GM21717 (cell line): ENCODE measurements at regions not wholly inside any gene's neighbourhood (a gene's known extent, or its start where the extent isn't known, plus 50 kb on each side); places are given as distances from the start of the nearest gene placed in this dataset.
"Not testable (repeated sequence)": the region's sequence is repeated elsewhere in the genome, so short reads cannot be mapped to it uniquely, and the experiment has no call there.

Experiments used
- ATAC-seq: cut with Tn5 transposase; IDR thresholded peaks from one replicate; pipeline ENCODE4 v1.9.1; 2021; ENCODE audit warnings: mild to moderate bottlenecking, moderate library complexity; ENCODE audit not compliant: unreplicated experiment

DNA sequence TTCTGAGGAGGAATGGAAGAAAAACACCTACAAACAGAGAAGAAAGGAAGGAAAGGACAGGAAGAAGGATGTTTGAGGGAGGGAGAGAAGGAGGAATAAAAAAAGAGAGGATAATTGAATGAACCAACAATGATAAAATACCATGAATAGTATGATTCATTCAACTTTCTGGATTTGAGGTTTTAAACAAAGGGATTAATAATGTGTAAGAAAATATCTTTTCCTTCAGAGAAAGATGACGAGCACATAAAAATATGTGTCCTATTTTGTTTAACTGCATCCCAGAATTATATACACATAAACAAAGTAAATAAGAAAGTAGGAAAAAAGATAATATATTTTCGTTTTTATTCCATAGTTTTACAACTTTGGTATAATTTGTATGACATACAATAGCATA, 1380.4 kb downstream of the STIM2 start:
- no peak for ATAC-seq

DNA sequence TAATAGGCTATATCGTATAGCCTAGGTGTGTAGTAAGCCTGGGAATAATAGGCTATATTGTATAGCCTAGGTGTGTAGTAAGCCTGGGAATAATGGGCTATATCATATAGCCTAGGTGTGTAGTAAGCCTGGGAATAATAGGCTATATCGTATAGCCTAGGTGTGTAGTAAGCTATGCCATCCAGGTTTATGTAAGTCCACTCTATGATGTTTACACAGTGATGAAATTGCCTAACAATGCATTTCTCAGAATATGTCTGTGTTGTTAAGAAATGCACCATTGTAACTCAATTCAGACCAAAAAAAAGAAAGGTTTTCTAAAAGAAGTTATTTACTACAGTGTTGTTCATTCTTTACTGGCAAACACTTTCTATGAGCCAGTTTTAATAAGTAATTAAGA, 1387.2 kb downstream of the STIM2 start:
- no peak for ATAC-seq

DNA sequence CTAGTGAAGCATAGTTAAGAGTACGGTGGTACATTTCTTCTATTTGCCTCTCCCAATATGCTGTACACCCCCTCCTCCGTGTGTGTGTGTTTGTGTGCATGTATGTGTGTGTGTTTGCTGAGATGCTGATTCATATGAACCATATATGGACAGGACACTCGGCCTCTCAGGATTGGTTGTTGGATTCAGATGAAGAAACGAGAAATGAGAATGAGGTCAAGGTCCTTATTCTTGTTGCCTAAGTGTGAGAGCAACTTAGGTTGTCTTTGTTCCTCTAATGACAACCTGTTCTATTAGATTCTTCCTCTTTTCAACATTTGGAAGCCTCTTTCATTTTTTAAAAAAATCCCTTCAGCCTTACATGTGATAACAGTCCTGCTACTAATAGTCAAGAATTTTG, 1387.6 kb downstream of the STIM2 start:
- no peak for ATAC-seq

DNA sequence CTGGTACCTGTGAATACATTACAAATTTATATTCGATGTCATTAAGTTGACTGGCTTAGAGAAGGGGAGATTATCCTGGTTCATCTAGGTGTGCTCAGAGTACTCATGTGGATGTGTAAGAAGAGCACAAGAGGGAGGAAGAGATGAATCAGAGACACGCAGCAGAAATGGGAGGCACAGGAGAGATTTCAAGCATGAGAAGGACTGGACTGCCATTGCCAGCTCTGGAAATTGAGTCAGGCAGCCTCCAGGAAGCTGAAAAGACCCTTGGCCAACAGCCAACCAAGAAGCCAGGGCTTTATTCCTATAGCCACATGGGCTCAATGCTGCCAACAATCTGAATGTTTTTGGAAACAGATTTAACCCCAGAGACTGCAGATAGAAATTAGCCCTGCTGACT, 1390.0 kb downstream of the STIM2 start:
- no peak for ATAC-seq

- ATAC-seq, result no peak
Observed at GRCh38 chr4:28251831-28252230, 1391.2 kb downstream of the STIM2 start.

- no peak for ATAC-seq
Observed at GRCh38 chr4:28254003-28254402, 1393.4 kb downstream of the STIM2 start.

DNA sequence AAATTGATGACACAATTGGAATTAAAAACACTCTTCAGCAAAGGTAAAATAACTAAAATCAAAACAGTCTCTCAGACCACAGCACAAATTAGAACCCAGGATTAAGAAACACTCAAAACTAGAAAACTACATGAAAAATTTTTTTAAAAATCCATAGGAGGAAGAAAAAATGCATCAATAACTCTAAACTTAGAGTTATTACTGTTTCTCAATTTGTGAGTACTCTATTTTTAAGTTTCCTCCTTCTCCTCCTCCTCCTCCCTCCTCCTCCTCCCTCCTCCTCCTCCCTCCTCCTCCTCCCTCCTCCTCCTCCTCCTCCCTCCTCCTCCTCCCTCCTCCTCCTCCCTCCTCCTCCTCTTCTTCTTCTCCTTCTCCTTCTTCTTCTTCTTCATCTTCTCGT, 1395.7 kb downstream of the STIM2 start:
- no peak for ATAC-seq

- ATAC-seq, result no peak
Observed at GRCh38 chr4:28259951-28260350, 1399.3 kb downstream of the STIM2 start.

DNA sequence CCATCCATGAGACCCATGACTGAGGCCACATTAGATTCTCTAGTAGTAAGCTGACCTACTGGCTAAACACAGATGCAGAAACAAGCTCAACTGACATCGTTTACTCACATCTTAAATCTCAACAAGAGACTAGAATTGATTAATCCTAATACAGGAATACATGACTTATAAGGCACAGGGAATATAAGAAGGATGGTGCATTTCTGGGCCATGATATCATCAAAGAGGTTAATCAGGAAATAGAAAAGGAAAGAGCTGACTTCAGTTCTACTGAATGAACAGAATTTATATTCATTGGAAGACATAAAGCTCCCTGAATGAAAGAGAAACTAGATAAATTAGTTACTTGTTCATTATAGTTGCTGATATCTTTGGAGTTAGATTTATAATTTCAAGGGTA, 1406.5 kb downstream of the STIM2 start:
- no peak for ATAC-seq

DNA sequence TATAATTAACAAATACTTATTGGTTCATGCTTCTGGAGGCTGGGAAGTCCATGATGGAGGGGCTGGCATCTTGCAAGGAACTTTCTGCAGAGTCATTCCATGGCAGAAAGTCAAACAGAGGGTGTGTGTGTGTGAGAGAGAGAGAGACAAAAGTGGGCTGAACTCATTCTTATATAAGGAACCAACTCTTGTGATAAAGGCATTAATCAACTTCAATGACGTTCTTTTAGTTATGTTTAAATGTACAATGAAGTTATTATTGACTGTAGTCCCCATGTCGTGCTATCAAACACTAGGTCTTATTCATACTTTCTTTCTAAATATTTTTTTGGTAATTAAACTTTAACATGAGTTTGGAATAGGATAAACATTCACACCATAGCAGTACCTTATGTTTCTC, 1408.8 kb downstream of the STIM2 start:
- ATAC-seq, result no peak

GRCh38 chr4:28277931-28278330, 1417.3 kb downstream of the STIM2 start:
- no peak for ATAC-seq

- no peak for ATAC-seq
Observed at GRCh38 chr4:28278676-28279075, 1418.0 kb downstream of the STIM2 start.

DNA sequence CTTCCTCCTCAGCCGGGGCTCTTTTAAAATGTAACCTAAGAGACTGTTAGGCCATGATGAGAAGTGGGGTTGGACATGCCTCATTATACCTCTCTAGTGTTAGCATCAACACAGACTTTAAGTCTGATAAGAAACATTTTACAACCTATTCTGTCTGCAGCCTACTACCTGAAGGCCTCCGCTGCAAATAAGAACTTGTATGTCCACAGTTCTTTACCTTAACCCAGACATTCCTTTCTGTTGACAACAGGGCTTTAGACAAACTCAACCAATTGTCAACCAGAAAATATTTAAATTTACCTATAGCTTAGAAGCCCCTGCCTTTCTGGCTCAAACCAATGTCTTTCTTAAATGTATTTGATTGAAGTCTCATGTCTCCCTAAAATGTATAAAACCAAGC, 1418.6 kb downstream of the STIM2 start:
- ATAC-seq, result no peak

GRCh38 chr4:28286266-28286665, 1425.6 kb downstream of the STIM2 start:
- not testable (repeated sequence) for ATAC-seq

GRCh38 chr4:28287831-28288233, 1427.2 kb downstream of the STIM2 start:
- ATAC-seq, result no peak

DNA sequence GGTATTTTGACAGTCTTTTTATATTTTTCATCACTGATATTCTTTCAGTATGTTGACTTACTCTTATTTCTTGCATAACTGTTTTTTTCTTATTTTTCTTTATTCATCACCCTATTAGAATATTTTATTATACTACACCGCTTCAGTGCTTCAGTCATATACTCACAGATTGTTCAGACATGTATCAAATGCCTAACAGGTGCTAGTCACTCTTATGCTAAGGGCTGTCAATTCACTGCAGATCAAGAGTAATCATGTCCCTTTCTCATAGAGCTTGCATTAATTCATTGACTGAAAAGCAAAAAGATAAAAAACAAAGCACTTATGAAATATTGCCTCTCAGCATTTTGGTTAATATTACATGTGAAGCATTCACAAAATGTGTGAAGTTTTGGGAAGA, 1435.6 kb downstream of the STIM2 start:
- ATAC-seq, result no peak

DNA sequence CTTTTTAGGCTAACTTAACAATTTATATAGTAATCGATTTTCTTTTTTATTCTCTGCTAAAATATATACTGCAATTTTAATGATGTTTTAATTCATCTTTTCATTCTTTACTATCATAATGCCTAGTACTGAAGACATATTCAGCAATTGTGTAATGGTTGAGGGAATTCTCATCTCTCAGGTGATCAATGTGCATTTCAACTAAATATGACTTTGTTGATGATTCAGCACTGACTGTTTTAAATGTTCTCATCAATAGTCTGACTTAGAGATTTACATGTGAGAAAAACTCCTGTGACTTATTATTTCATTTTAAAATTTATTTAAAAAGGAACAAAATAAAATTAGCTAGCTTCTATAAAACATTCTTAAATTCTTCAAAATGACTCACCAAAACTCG, 1450.3 kb downstream of the STIM2 start:
- no peak for ATAC-seq

GRCh38 chr4:28312497-28312896, 1451.9 kb downstream of the STIM2 start:
- not testable (repeated sequence) for ATAC-seq

DNA sequence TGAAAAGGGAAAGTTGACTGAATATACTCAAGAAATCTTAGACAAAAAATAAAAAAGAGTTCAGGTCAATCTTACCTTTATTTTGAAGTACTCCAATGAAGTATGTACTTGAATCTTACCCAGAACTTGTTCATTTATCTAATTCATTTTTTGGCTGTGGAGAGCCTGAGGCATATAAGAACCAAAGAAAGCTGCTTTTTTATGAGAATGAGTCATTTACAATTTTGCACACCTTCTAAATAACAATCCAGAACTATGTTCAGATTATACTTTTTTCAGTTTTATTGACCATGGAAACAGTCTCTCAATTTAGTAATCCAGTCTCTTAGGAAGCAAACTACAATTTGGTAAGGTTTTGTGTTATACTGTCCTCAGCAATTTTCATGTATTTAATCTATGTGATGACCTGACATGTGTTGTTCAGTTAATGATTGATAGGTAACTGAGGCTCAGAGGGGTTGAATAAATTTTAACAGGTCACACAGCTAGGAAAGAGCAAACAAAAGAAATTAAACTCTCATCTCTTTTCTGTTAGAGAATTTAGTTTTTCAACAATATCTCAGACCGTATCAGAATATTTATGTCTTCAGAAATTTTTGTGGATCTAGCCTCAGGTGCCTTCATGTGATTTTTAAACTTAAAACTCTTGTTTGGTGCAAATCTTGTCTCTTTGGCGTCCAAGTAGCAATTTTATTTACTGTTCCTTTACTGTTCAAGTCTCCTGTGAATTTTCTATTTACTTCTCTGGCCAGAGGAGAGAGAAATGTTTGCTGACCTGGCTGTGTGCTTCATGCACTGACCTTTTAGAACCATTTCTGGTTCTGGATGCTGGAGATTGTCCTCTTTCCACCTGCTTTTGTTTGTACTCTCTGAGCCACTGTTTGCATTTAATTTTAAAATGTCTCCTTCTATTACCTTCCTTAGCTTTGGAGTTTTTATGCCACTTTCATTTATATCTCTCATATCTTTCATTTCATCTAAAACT, 1453.4 kb downstream of the STIM2 start:
- ATAC-seq, result no peak

GRCh38 chr4:28317221-28317620, 1456.6 kb downstream of the STIM2 start:
- no peak for ATAC-seq

DNA sequence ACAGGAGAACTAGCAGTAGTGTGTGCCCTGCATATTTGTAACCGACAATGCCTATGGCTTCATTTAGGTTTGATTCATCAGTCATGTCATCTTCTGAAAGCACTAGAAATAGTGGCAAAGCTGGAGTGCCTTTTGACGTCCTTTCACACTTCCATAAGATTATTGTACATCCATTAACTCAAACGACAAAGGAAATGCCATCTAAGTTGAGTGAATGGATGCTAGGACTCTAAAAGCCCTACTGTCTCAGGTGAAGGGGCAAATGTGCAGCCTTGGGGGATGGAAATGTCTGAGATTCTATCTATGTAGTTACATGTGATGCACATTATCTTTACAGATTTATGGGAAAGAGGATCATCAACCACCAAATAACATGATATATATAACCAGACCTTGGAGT, 1473.6 kb downstream of the STIM2 start:
- no peak for ATAC-seq

- no peak for ATAC-seq
Observed at GRCh38 chr4:28341784-28342183, 1481.1 kb downstream of the STIM2 start.

GRCh38 chr4:28350485-28350884, 1489.8 kb downstream of the STIM2 start:
- no peak for ATAC-seq
